ENCODE measurements at regions not wholly inside any gene's neighbourhood (a gene's known extent, or its start where the extent isn't known, plus 50 kb on each side); places are given as distances from the start of the nearest gene placed in this dataset.

DNA sequence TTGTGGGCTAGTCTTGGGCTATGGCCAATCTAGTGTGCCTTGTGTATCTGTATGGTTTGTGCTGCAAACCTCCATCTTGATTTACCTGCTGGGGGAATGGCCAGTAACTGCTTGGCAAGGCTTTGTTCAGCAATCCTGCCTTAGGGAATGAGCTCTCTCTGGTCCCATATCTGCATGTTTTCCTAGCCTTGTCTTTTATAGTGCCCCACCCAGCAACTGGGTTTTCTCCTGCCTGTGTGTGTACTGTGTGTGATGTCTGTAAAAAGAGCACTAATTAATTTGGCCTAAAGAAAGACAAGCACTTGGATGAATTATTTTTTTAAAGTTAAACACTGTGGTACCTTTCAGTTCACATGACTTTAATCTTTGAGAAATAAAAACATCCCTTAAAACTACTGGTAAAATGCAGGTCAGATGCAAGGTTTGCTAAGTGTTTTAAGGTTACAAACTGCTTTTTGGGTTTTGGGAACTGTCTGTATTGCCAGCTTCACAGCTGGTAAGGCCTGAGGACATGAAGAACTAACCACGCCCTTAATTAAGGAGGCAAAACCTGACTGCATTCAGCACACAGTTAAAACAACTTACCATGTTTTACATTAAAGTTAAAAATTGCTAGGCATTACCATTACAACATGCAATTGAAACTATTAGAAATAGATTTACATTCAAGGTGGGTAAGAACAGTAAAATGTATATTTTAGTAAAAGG lies 1169.2 kb downstream of the OTOL1 start:
- DNase-seq (ENCODE audit: insufficient read length, low spot score) (no peak), FAIRE-seq (no peak)
- TF ChIP-seq, protein P1, sequence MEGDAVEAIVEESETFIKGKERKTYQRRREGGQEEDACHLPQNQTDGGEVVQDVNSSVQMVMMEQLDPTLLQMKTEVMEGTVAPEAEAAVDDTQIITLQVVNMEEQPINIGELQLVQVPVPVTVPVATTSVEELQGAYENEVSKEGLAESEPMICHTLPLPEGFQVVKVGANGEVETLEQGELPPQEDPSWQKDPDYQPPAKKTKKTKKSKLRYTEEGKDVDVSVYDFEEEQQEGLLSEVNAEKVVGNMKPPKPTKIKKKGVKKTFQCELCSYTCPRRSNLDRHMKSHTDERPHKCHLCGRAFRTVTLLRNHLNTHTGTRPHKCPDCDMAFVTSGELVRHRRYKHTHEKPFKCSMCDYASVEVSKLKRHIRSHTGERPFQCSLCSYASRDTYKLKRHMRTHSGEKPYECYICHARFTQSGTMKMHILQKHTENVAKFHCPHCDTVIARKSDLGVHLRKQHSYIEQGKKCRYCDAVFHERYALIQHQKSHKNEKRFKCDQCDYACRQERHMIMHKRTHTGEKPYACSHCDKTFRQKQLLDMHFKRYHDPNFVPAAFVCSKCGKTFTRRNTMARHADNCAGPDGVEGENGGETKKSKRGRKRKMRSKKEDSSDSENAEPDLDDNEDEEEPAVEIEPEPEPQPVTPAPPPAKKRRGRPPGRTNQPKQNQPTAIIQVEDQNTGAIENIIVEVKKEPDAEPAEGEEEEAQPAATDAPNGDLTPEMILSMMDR (IDR thresholded peaks at IDR 0.05; ENCODE audit: insufficient read depth, missing control alignments) = no peak

DNA sequence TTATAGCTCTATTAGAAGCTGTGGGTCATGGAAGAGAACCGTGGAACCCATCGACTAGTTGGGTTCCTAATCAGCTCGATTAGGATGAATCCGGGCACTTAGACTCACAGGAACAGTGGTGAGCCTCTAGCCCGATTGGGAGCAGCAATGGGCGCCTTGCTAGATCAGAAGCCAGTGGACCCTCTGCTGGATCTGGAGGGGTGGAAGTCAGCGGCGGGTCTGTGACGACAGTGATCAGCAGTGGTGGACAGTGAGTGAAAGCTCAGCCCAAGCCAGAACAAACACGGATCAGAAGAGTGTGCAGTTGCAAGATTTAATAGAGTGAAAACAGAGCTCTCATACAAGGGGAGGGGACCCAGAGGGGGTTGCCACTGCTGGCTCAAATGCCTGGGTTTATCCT lies 1170.2 kb downstream of the OTOL1 start:
- no peak for FAIRE-seq
- TF ChIP-seq, protein P1 (IDR thresholded peaks at IDR 0.05; ENCODE audit: insufficient read depth, missing control alignments) = no peak

DNA sequence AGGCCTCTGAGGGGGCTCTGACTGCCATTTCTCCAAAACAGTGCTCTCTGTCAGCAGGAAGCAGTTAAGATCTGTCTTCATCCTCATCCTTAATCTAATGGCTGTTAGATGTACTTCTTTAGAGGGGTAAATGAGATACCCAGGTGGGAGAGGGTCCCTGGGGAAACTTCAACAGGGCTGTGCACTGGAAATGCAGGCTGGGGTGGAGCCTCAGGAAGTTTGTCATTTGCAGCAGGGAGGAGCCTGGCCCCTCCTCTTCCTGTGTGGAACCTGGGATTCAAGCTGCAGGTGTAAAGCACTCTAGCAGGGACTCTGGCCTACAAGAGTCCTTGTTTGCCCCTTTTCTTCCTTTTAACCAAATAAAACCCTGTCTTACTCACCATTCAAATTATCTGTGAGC lies 1173.6 kb downstream of the OTOL1 start:
- no peak for FAIRE-seq
- TF ChIP-seq, protein P1 (IDR thresholded peaks at IDR 0.05; ENCODE audit: insufficient read depth, missing control alignments) = no peak
- DNase-seq (ENCODE audit: insufficient read length, low spot score) = no peak

More for the DNA sequence above, 1170.2 kb downstream of the OTOL1 start:
- no peak for DNase-seq (ENCODE audit: insufficient read length, low spot score)

DNA sequence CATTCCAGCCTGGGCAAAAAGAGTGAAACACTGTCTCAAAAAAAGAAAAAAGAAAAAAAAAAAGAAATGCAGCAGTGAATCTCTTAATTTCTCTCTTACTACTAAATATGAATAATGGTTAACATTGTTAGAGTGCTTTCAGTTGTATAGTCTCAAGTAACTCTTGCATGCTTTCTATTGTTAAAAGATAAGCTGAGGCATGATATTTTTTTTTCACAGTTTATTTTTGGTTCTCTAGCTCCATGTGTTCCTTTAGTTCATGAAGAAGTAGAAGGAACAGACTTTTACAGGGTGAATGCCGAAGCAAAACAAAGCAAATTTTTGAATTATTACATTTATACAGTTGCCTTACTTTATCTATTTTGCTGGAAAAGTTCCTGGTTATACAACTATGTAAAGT lies 1180.9 kb downstream of the OTOL1 start:
- no peak for DNase-seq (ENCODE audit: insufficient read length, low spot score)
- TF ChIP-seq, protein P1 (IDR thresholded peaks at IDR 0.05; ENCODE audit: insufficient read depth, missing control alignments) = no peak

DNA sequence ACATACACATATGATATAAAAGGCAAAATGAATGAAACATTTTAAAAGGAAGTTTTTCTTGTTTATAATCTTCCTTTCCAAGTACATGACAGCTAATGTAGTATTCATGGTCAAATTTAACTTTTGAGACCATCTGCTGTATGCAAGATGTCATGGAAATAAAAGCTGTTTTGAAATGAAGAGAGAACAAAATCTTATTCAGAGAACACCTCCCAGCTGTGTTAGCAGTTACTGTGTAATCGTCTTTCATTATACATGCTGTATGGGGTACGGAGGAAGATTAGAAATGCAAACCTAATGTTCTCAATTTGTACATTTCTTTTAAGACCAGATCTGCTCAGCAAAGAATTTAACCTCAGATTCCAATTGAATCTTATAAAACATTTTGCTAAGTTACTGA lies 1182.3 kb downstream of the OTOL1 start:
- DNase-seq (ENCODE audit: insufficient read length, low spot score) (no peak), FAIRE-seq (no peak)
- TF ChIP-seq, protein P1 (IDR thresholded peaks at IDR 0.05; ENCODE audit: insufficient read depth, missing control alignments) = no peak

More for the DNA sequence above, 1180.9 kb downstream of the OTOL1 start:
- FAIRE-seq = no peak

DNA sequence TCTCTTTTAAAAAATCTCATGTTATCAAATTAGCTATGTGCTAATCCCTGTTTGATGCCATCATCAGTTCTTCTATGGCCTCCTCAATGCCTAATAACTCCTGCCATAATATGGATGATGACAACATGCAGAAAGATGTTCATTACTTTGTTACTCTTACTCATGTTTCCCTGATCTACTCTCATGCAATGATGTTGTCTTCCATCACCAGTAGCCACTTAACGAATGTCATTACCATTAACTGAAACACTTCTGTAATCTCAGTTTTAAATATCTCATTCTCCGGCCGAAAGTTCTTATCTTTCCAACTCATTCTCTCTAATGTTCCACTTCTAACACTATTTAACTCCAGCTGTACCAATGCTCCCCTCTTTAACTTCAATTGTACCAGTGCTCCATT lies 1187.7 kb downstream of the OTOL1 start:
- TF ChIP-seq, protein P1 (IDR thresholded peaks at IDR 0.05; ENCODE audit: insufficient read depth, missing control alignments) = no peak
- no peak for DNase-seq (ENCODE audit: insufficient read length, low spot score)
- FAIRE-seq = no peak

DNA sequence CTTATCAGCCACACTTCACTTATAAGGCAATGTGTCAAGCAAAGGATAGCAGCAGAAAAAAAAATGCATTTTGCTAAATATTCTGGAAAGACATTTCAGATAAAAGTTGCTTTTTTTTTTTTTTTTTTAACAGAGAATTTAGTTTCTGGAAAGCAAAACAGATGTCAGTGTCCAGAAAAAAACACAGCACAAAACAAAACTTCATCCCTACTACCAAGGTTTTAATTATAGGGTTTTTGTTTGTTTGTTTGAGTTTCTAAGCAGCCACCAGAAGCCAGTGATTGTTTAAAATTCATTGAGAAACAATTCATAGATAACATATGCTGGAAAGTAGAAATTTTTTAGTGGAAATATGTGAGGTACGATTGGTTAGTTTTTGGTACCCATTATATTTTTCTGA lies 1202.7 kb downstream of the OTOL1 start:
- no peak for DNase-seq (ENCODE audit: insufficient read length, low spot score)
- TF ChIP-seq, protein P1 (IDR thresholded peaks at IDR 0.05; ENCODE audit: insufficient read depth, missing control alignments) = no peak
- no peak for FAIRE-seq
